GM18519 (cell line): ENCODE measurements at regions not wholly inside any gene's neighbourhood (a gene's known extent, or its start where the extent isn't known, plus 50 kb on each side); places are given as distances from the start of the nearest gene placed in this dataset.

ENCODE experiments used
- ATAC-seq: cut with Tn5 transposase; IDR thresholded peaks from one replicate; pipeline ENCODE4 v1.9.1; 2021; ENCODE audit warnings: mild to moderate bottlenecking, moderate library complexity; ENCODE audit not compliant: unreplicated experiment, low FRiP score

DNA sequence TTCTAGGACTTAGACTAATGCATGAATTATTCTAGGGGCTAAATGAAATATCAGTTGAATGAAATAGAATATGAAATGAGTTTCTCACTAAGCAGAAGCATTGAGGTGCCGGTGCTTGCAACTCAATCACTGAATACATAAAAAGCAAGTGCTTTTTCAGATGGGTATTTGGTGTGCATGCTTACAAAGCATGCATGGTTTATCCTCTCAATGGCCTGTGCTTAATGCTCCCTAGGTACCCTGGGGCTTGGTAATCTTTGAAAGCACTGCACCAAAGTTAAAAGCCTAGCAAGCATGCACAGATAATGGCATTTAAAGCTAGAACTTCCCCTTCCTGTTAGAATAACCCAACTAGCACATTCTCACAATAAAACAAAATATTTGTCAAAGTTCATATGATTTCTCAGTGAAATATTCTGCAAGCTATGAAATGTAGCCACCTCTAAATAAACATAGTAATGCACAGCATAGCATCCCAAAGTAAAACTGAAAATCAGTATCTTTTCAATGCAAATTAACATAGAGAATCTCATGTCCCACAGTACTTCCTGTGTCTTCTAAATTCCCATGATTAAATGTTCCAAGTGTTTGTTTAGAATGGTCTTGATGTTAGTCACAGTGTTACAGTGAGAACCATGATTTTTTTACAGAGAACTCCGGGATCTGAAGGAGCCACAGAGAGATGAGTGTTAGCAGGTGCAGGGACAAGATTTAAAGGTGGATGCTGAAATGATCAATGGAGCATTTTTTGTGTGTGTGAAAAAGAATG is 143.4 kb upstream of the CDH6 start:
- ATAC-seq = no peak

DNA sequence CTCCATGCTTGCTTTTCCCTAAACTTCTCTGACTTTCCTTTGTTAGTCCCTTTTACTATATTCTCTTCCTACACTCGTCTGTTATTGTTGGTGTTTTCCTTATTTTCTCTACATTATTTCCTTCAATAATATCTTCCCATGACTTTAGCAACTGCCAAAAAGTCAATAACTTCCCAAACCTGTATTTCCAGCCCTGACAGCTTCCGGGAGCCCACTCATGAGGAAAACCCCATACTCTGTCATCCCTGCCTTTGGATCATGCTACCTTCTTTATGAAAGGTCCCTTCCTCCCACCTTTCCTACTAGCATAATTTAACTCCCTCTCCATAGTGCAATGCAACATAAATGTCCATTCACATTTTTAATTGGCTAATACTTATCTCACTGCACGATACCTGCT is 144.0 kb upstream of the CDH6 start:
- ATAC-seq = no peak

GRCh38 chr5:31048282-31049270 is 144.9 kb upstream of the CDH6 start:
- no peak for ATAC-seq

DNA sequence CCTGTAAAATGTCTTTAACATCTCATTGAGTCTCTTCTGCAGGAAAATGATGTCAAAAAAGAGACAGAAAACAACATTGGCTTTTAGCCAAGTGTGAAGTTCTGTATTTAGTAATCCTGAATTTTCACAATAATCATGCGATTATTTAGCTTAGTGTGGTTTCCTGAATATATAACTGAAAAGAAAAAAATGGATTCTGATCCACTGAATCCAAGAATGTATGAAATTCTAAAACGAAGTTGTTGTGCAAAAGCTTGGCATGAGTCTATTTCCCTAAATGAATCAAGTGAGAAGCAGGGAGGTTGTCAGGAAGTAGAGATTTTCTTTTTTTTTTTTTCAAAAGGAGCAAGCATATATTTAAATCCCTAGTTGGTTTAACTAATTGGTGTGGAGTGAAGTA is 145.9 kb upstream of the CDH6 start:
- no peak for ATAC-seq

DNA sequence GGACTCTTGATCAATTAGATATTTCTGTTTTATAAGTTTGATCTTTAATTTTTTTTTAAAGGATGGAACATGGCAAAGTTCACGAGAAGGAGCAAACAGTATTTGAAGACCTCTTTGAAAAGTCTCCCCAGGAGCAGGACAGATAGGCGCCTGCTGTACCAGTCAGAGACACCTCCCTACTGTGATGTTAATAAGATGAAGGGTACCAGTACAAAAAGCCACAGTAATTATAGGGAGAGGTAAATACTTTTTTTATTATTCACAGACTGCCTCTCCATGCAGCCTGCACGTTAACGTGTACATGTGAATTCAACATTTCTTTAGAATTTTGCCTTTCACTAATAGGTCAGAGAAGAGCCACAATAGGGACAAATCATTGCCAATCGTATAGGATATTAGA is 146.5 kb upstream of the CDH6 start:
- ATAC-seq = no peak

DNA sequence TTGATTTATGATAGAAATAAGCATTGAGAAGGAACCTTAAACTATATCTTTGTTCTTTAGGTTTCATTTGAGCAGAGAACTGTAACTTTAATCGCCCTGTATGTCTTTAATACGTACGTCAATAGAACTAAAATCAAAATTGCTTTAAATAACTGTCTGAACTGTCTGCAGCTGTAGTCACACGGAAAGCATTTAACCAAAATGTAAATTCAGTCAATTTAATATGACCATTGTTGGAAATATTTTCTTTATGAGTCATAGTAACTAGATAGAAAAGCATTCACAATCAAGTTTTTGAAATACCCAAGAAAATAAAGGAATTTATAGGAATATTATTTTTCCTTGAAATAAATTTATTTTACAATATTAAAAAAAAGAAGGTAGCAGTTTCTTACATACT is 157.1 kb upstream of the CDH6 start:
- ATAC-seq = no peak

DNA sequence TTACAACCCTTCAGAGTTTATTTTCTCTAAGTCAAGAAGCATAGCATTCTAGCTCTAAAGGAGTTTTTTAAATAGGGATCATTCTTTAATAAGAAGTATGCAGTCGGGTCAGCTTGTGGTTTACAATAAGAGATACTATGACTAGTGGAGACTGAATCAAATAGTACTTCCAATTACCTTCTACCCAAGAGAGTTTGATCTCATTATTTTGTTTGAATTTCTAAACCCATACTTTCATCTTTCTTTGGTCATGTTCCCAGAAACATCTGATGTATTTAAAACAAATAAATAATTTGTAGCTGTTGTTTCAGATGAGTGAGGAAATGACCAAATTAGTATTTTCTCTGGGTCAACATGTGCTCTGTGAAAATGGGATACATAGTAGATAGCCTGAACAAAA is 160.2 kb upstream of the CDH6 start:
- no peak for ATAC-seq

DNA sequence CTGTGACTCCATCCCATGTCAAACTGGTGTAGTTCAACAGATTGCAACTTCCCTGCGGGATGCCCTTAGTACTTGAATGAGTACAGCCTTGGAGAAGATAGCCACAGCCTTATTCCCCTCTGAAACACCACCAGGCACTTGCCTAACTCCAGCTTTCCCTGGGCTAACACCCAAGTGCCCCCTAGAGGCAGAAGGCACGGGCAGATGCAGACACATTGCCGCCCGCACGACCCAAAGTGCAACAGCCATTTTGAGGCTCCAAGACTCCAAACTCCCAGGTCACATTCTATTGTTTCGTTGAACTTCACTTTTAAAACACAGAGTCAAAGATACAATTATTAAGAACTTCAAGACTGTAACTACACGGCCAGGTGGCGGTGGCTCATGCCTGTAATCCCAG is 163.6 kb upstream of the CDH6 start:
- no peak for ATAC-seq

DNA sequence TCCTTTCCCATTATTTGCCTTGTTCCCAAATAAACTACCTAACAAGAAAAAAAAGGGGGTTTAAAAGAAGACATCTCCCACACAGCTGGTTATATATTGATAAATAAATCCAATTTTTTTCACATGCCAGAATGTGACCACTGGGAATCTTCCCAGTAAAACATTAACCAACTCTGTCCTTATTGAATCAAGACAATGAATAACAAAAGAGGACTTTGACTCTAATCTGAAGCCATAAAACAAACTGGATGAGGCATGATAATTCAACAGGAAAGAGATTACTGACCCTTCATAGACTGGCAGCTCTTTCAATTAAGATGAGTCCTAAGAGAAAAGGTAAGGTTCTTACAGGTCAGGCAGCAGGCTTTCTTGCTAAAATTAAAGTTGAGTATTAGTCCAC is 165.8 kb upstream of the CDH6 start:
- ATAC-seq = no peak

GRCh38 chr5:31023105-31023504 is 170.4 kb upstream of the CDH6 start:
- no peak for ATAC-seq

DNA sequence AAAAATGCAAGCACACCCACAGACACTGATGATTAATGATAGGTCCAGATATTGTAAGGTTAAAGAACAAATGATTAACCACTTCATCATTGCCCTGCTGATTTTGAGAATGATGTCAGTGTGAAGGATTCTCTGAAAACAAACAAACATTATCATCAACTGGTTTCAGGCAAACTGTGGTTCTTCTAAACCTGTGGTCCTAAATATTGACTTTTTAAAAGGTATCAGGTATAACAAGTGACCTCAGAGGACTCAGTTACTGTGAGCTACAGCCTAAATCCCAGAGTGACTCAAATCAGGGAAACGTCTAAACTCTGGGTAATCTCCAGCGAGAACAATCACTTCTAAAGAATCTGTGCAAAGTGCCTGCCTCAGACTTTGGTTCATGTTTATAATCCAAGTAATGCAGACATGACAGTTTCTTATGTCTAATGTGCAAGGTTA is 172.3 kb upstream of the CDH6 start:
- no peak for ATAC-seq

GRCh38 chr5:31008231-31008630 is 185.3 kb upstream of the CDH6 start:
- ATAC-seq = no peak

DNA sequence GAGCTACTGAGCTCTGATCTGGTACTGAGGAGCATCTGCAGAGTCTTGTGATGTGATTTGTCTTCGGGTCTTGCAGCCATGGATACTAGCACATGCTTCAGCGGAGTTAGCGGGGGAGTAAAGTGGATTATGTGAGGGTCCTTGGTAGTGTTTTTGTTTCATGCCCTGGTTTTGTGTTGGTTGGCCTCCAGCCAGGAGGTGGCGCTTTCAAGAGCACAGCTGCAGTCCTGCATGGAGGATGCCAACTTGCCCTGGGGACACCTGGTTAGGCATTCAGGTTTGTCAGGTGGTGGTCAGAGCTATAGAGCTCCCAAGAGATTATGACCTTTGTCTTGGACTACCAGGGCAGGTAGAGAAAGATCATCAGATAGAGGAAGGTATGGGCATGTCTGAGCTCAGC is 185.8 kb upstream of the CDH6 start:
- no peak for ATAC-seq

DNA sequence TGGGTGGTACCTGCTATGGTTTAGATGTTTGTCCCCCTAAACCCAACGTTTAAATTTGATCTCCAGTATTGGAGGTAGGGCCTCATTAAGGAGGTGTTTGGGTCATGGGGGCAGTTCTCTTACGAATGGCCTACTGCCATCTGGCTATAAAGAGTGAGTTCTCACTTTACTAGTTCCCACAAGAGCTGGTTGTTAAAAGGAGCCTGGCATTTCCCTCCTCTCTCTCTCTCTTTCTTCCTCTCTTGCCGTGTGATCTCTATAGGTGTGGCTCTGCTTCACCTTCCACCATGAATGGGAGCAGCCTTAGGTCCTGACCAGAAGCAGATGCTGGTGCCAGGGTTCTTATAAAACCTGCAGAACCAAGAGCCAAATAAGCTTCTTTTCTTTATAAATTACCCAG is 193.2 kb upstream of the CDH6 start:
- no peak for ATAC-seq

DNA sequence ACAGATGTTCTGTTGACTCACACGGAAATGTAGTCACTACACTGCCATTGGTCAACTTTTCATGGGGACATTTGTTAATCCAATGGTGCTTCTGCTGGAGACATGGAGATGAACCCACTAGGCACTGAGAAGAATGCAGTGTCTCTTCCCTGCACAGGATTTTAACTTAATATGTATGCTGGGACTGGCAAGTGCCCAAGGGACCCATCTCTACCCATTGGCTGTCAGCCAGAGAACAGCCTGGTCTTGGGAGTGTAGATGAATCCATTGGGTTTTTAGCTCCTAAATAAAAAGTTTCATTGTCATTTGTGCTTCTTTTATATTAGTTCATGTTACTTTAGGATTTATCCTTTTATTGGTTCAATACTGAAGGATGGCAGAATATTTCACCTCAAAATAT is 195.8 kb upstream of the CDH6 start:
- no peak for ATAC-seq

GRCh38 chr5:30994902-30995301 is 198.6 kb upstream of the CDH6 start:
- no peak for ATAC-seq

DNA sequence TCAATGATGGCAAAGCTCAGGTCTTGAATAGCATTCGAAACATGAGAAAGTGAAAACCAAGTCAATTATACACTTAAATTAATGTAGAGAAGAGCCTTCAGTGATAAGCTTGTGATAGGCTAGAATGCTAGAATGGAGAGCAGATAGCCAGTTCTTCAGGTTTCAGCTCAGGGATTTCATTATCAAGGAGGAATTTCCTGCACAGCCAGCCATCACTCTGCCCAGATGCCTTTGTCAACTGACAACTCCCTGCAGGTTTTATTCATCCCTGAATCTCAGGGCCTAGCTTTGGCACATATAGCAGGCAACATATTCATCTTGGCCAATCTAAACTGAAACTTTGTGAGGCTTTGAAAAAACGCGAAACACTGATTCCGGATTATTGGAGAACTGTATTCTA is 199.3 kb upstream of the CDH6 start:
- ATAC-seq = no peak

- no peak for ATAC-seq
Observed at GRCh38 chr5:30991462-30991861, 202.0 kb upstream of the CDH6 start.

DNA sequence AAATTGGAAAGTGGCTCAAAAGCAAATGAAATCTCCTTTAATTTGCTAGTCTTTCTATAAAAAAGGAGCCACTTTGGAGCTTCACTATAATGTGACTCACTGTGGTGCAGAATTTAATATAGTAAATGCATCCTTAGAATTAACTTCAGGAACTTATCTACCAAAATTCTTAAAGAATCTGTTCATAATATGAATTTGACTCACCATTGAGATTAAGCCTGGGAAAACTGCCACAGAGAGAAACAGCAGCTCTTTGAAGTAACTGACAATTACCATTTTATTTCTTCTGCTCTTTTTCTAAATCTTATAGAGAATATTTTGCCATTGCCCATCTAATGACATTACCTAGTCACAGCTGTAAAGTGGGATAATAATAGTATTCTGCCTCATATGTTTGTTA is 211.9 kb upstream of the CDH6 start:
- ATAC-seq = no peak

- no peak for ATAC-seq
Observed at GRCh38 chr5:30968971-30969370, 224.5 kb upstream of the CDH6 start.

GRCh38 chr5:30960036-30960435 is 233.4 kb upstream of the CDH6 start:
- no peak for ATAC-seq

DNA sequence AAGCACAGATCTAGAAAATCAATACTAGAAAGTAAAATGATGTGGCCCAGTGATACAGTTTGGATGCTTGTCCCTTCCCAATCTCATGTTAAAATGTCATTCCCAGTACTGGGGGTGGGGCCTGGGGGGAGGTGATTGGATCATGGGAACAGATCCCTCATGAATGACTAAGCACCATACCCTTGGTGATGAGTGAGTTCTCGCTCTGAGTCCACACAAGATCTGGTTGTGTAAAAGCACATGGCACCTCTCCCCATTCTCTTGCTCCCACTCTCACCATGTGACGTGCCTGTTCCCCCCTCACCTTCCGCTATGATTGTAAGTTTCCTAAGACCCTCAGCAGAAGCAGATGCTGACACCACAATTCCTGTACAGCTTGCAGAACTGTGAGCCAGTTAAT is 234.2 kb upstream of the CDH6 start:
- ATAC-seq = no peak
